ENCODE measurements at regions not wholly inside any gene's neighbourhood (a gene's known extent, or its start where the extent isn't known, plus 50 kb on each side); places are given as distances from the start of the nearest gene placed in this dataset.

DNA sequence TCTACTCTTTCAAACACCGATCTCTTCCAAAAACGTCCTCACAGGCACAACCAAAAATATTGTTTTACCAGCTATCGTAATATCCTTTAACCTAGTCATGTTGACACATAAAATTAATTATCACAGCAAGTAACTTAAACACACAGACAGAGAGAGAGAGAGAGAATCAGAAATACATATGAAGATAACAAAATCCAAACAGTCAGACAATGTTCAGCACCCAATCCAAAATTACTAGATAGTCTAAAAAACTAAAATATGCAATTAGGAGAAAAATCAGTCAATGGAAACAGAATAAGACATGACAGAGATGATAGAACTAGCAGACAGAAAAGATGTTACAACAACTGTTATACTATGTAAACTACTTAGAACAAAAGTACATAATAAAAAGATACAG is 537.7 kb downstream of the LMO4 start:
- BruUV-seq (replicated peaks): no TSS peak
- Histone ChIP-seq H2AFZ (ENCODE audit: low read length) (no peak overlapping the region), H3K79me2 (ENCODE audit: low read length) (no peaks in the 10 kb centered on the region), H3K27ac (ENCODE audit: low read length) (no peak overlapping the region), H3K9me3 (ENCODE audit: low read length) (no peaks in the 10 kb centered on the region), H3K9ac (ENCODE audit: low read length) (no peak overlapping the region), H3K9me2 (replicated peaks; ENCODE audit: low read length) (no peaks in the 10 kb centered on the region), H4K20me1 (ENCODE audit: low read length) (no peaks in the 10 kb centered on the region), H3K27me3 (ENCODE audit: low read length) (no peaks in the 10 kb centered on the region), H3F3A (ENCODE audit: low read length, unreplicated experiment) (no peaks in the 10 kb centered on the region), H3K4me2 (ENCODE audit: low read length) (no peak overlapping the region), H3K4me3 (ENCODE audit: low read length) (no peak overlapping the region), H3K36me3 (ENCODE audit: low read depth, low read length) (no peaks in the 10 kb centered on the region), H3K4me1 (ENCODE audit: insufficient read depth, low read length) (peaks cover 29% of the 10 kb centered on the region)
- CTCF ChIA-PET: no interaction called here
- no peak for TF ChIP-seq EZH2 (IDR thresholded peaks at IDR 0.05; ENCODE audit: low read length, unreplicated experiment)
- no peak for TF ChIP-seq EZH2phosphoT487 (IDR thresholded peaks at IDR 0.05; ENCODE audit: borderline replicate concordance, low read length)
- no peak for TF ChIP-seq CTCF (conservative IDR thresholded peaks at IDR 0.05; ENCODE audit: low read depth, low read length)
- no peak for DNase-seq
- intact Hi-C loops (cut with micrococcal nuclease): loop anchor here (5.0 to 10.0 kb wide), 2 partner anchors 59 to 542 kb away; partner anchors contain the start of gene LMO4
- POLR2A ChIA-PET (ENCODE audit: unreplicated experiment): interaction anchor here (0.6 kb wide), 1 partner anchor 41 kb away, joined by 3 read pairs; no protein-coding TSS in a partner anchor
- ATAC-seq: no peak

DNA sequence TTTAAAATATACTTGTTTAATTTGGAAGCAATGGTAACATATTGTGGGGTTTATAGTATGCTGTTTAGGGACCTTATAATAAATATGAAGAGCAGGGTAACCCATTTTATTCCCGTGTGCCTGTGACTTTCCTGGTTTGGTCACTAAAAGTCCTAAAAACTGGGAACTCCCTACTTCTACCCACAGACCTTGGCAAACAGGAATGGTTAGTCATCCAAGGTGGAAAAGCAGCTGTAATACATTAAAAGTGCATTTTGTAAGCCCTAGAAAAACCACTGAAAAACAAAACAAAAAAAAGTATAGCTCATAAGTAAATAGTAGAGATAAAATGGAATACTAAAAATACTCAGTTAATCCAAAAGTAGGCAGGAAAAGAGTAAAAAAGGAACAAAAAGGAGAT is 538.9 kb downstream of the LMO4 start:
- Histone ChIP-seq H2AFZ (ENCODE audit: low read length) (no peak overlapping the region), H3K27me3 (ENCODE audit: low read length) (no peaks in the 10 kb centered on the region), H3K4me2 (ENCODE audit: low read length) (peak overlapping the region; percentile 19), H4K20me1 (ENCODE audit: low read length) (no peaks in the 10 kb centered on the region), H3K36me3 (ENCODE audit: low read depth, low read length) (no peaks in the 10 kb centered on the region), H3K9me3 (ENCODE audit: low read length) (no peaks in the 10 kb centered on the region), H3K4me1 (ENCODE audit: insufficient read depth, low read length) (peaks cover 29% of the 10 kb centered on the region), H3K27ac (ENCODE audit: low read length) (peak overlapping the region; percentile 39), H3F3A (ENCODE audit: low read length, unreplicated experiment) (no peaks in the 10 kb centered on the region), H3K9ac (ENCODE audit: low read length) (no peak overlapping the region), H3K4me3 (ENCODE audit: low read length) (no peak overlapping the region), H3K79me2 (ENCODE audit: low read length) (no peaks in the 10 kb centered on the region), H3K9me2 (replicated peaks; ENCODE audit: low read length) (no peaks in the 10 kb centered on the region)
- intact Hi-C loops (cut with micrococcal nuclease): loop anchor here (5.0 to 10.0 kb wide), 2 partner anchors 60 to 543 kb away; partner anchors contain the start of gene LMO4
- TF ChIP-seq EZH2 (IDR thresholded peaks at IDR 0.05; ENCODE audit: low read length, unreplicated experiment): no peak
- POLR2A ChIA-PET (ENCODE audit: unreplicated experiment): no interaction called here
- no TSS peak for BruUV-seq (replicated peaks)
- CTCF ChIA-PET: no interaction called here
- DNase-seq (peak; percentile 78), ATAC-seq (peak; percentile 69)

GRCh38 chr1:87869567-87869966 is 540.9 kb downstream of the LMO4 start:
- DNase-seq (peak; percentile 91), ATAC-seq (peak; percentile 97)
- Histone ChIP-seq H3K79me2 (ENCODE audit: low read length) (no peaks in the 10 kb centered on the region), H3K27ac (ENCODE audit: low read length) (peak overlapping the region; percentile 91), H3K9me2 (replicated peaks; ENCODE audit: low read length) (no peaks in the 10 kb centered on the region), H4K20me1 (ENCODE audit: low read length) (no peaks in the 10 kb centered on the region), H3K36me3 (ENCODE audit: low read depth, low read length) (no peaks in the 10 kb centered on the region), H3K9me3 (ENCODE audit: low read length) (no peaks in the 10 kb centered on the region), H3K4me2 (ENCODE audit: low read length) (peak overlapping the region; percentile 50), H3K4me3 (ENCODE audit: low read length) (0 out of 2 replicates have a peak overlapping the region, but pooled peaks have one; percentile 17), H2AFZ (ENCODE audit: low read length) (peak overlapping the region; percentile 63), H3K4me1 (ENCODE audit: insufficient read depth, low read length) (peaks cover 29% of the 10 kb centered on the region), H3K27me3 (ENCODE audit: low read length) (no peaks in the 10 kb centered on the region), H3K9ac (ENCODE audit: low read length) (peak overlapping the region; percentile 21), H3F3A (ENCODE audit: low read length, unreplicated experiment) (no peaks in the 10 kb centered on the region)
- ChIA-PET CTCF (no interaction called here), POLR2A (ENCODE audit: unreplicated experiment) (no interaction called here)
- intact Hi-C loops (cut with micrococcal nuclease): loop anchor here (5.0 to 10.0 kb wide), 2 partner anchors 62 to 545 kb away; partner anchors contain the start of gene LMO4
- no peak for TF ChIP-seq EZH2phosphoT487 (IDR thresholded peaks at IDR 0.05; ENCODE audit: borderline replicate concordance, low read length)
- no peak for TF ChIP-seq EZH2 (IDR thresholded peaks at IDR 0.05; ENCODE audit: low read length, unreplicated experiment)
- no peak for TF ChIP-seq CTCF (conservative IDR thresholded peaks at IDR 0.05; ENCODE audit: low read depth, low read length)
- BruUV-seq (replicated peaks): no TSS peak

Measured in PC-3 (cell line).